HG02970 (cell line): ENCODE measurements at regions not wholly inside any gene's neighbourhood (a gene's known extent, or its start where the extent isn't known, plus 50 kb on each side); places are given as distances from the start of the nearest gene placed in this dataset.

Experiments used
- ATAC-seq: cut with Tn5 transposase; IDR thresholded peaks from one replicate; pipeline ENCODE4 v1.9.1; 2021; ENCODE audit warnings: mild to moderate bottlenecking, moderate library complexity, moderate number of reproducible peaks; ENCODE audit not compliant: unreplicated experiment, low FRiP score

GRCh38 chr5:2143646-2144353 lies 261.1 kb upstream of the IRX4 start:
- ATAC-seq: no peak

GRCh38 chr5:2143088-2143487 lies 260.4 kb upstream of the IRX4 start:
- ATAC-seq: no peak

GRCh38 chr5:2142456-2142954 lies 259.8 kb upstream of the IRX4 start:
- ATAC-seq: no peak

- no peak for ATAC-seq
These were observed 258.7 kb upstream of the IRX4 start for GRCh38 chr5:2141254-2142000.

- no peak for ATAC-seq
These were observed 257.9 kb upstream of the IRX4 start for GRCh38 chr5:2140501-2141175.

- ATAC-seq: no peak
These were observed 256.8 kb upstream of the IRX4 start for GRCh38 chr5:2139478-2139877.

- no peak for ATAC-seq
These were observed 256.2 kb upstream of the IRX4 start for GRCh38 chr5:2138896-2139295.

GRCh38 chr5:2137444-2138050 lies 254.8 kb upstream of the IRX4 start:
- ATAC-seq: no peak

GRCh38 chr5:2136728-2137333 lies 254.1 kb upstream of the IRX4 start:
- no peak for ATAC-seq

GRCh38 chr5:2135833-2136232 lies 253.1 kb upstream of the IRX4 start:
- ATAC-seq: no peak

- no peak for ATAC-seq
These were observed 252.6 kb upstream of the IRX4 start for GRCh38 chr5:2135354-2135753.

- no peak for ATAC-seq
These were observed 252.0 kb upstream of the IRX4 start for GRCh38 chr5:2134543-2135292.

GRCh38 chr5:2133936-2134335 lies 251.2 kb upstream of the IRX4 start:
- no peak for ATAC-seq

GRCh38 chr5:2133080-2133479 lies 250.4 kb upstream of the IRX4 start:
- no peak for ATAC-seq

GRCh38 chr5:2132497-2132847 lies 249.7 kb upstream of the IRX4 start:
- no peak for ATAC-seq

GRCh38 chr5:2131826-2132496 lies 249.2 kb upstream of the IRX4 start:
- ATAC-seq: no peak

- ATAC-seq: no peak
These were observed 248.5 kb upstream of the IRX4 start for GRCh38 chr5:2131196-2131595.

- ATAC-seq: no peak
These were observed 247.6 kb upstream of the IRX4 start for GRCh38 chr5:2130361-2130760.

- ATAC-seq: no peak
These were observed 247.0 kb upstream of the IRX4 start for GRCh38 chr5:2129568-2130272.
